HG02588 (cell line): ENCODE measurements at regions not wholly inside any gene's neighbourhood (a gene's known extent, or its start where the extent isn't known, plus 50 kb on each side); places are given as distances from the start of the nearest gene placed in this dataset.
"Not testable (repeated sequence)": the region's sequence is repeated elsewhere in the genome, so short reads cannot be mapped to it uniquely, and the experiment has no call there.

Experiments used
- ATAC-seq: cut with Tn5 transposase; IDR thresholded peaks from one replicate; pipeline ENCODE4 v1.9.1; 2021; ENCODE audit warnings: mild to moderate bottlenecking, moderate library complexity; ENCODE audit not compliant: unreplicated experiment

GRCh38 chr16:77488652-77489051 lies 53.8 kb upstream of the ADAMTS18 start:
- no peak for ATAC-seq

GRCh38 chr16:77491091-77491490 lies 56.3 kb upstream of the ADAMTS18 start:
- ATAC-seq, result no peak

DNA sequence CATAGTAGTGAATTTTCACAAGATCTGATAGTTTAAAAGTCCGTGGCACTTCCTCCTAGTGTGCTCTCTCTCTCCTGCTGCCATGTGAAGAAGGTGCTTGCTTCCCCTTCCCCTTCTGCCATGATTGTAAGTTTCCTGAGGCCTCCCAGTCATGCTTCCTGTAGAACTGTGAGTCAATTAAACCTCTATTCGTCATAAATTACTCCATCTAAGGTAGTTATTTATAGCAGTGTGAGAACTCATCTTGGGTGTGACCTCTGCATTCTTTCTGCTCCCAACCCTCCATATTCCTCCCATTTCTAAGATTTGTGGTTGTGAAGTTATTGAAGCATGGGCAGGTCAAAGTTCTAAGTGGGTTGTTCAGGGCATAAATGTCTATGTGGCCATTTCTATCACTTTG lies 62.1 kb upstream of the ADAMTS18 start:
- no peak for ATAC-seq

DNA sequence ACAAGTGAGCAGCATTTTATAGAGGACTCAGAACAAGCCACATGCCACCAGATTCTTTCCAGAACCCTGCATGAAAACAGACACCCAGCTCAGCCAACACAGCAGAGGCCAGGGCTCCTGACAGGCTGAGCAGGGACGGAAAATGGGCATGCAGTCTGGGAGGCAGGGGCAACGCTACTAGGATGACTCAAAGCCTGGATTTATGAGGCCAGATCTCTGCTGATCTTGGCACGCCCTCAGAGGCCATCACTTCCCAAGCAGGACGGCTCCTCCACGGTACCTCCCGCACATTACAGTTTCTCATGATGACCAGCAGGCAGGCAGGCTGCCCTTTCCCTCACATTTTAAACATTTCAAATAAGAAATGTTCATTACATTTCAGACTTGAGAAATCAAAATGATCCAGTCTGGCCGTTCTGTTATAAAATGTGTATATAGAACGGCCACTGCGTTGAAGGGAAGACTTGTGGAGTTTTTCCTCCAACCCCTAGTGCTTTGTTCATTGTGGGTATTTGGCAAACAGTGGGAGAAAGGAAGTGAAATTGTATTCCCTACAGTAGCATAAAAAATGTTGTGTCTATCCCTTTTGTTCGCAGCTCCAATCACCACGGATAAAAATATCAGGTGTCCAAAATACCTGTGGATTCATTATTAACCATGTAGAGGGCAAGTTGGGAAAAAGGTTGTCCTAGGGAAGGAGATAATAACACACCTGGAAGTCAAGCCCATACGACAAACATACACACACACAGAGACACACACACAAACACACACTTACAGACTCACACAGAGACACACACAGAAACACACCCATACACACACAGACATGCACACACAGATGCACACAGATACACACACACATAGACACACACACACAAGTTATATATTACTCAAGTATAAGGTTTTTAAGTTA lies 64.8 kb upstream of the ADAMTS18 start:
- no peak for ATAC-seq

- no peak for ATAC-seq
These were observed 65.4 kb upstream of the ADAMTS18 start for GRCh38 chr16:77500286-77500598.

GRCh38 chr16:77500934-77501664 lies 66.3 kb upstream of the ADAMTS18 start:
- ATAC-seq, result no peak

DNA sequence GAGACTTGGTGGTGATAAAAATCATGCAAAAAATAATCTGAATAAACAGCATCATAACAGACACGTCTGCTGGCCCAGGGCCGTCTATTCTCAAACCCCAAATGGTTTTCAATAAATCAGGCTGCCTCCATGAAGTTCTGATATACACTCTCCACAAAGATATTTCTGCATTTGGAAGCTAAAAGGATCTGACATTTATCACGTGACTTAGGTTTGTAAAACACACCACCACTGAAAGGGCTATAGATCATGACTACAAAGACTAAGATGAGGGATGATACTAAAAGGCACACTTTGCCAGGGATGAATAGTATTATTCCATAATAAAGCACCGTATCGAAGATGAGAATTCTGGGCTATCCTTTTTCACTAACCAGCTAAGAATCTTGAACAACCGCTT lies 67.6 kb upstream of the ADAMTS18 start:
- ATAC-seq, result no peak

- not testable (repeated sequence) for ATAC-seq
These were observed 71.7 kb upstream of the ADAMTS18 start for GRCh38 chr16:77506492-77506891.

DNA sequence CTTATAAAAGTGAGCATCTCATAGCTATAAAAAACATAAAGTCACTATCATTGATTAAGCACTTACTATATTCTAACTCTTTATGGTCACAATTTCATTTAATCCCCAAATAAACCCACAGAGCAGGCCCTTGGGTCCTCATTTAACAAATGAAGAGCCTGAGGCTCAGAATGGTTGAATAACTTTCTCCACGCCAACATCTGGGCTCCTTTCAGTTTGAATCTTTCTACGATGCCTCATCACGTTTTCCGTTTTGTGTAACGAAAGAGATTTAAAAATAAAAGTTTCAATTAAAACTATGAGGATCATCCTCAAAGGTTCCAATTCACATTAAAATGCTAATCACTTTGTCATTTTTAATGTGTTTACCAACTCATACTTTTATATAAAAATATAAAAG lies 74.2 kb upstream of the ADAMTS18 start:
- no peak for ATAC-seq

GRCh38 chr16:77509796-77510195 lies 75.0 kb upstream of the ADAMTS18 start:
- ATAC-seq, result no peak

GRCh38 chr16:77511053-77511452 lies 76.2 kb upstream of the ADAMTS18 start:
- ATAC-seq, result no peak

- ATAC-seq, result peak; percentile 62
These were observed 79.8 kb upstream of the ADAMTS18 start for GRCh38 chr16:77514500-77515220.

- not testable (repeated sequence) for ATAC-seq
These were observed 90.4 kb upstream of the ADAMTS18 start for GRCh38 chr16:77525226-77525625.

GRCh38 chr16:77531752-77532151 lies 96.9 kb upstream of the ADAMTS18 start:
- ATAC-seq, result no peak

GRCh38 chr16:77536809-77537208 lies 102.0 kb upstream of the ADAMTS18 start:
- no peak for ATAC-seq

GRCh38 chr16:77539421-77540034 lies 104.7 kb upstream of the ADAMTS18 start:
- no peak for ATAC-seq

GRCh38 chr16:77540646-77541045 lies 105.8 kb upstream of the ADAMTS18 start:
- no peak for ATAC-seq

GRCh38 chr16:77541165-77541564 lies 106.3 kb upstream of the ADAMTS18 start:
- no peak for ATAC-seq

DNA sequence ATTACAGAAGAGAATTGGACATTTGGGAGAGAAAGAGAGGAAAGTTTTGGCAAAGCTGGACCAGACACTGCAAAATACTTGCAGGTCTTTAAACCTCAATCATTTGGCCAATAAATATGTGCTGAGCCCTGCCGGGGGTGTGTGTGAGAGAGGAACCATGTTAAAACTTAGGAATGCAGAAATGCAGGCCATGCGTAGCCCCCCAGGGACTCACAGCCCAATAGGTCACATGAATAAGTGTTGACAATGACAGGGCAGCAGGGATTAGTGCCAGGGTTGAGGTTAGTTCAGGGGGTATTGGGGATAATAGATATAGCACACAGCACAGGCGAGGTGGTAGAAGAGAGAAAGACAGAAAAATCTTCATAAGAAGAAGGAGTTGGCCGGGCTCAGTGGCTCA lies 113.3 kb upstream of the ADAMTS18 start:
- no peak for ATAC-seq

- no peak for ATAC-seq
These were observed 113.9 kb upstream of the ADAMTS18 start for GRCh38 chr16:77548766-77549165.

- no peak for ATAC-seq
These were observed 115.0 kb upstream of the ADAMTS18 start for GRCh38 chr16:77549876-77550275.
